ENCODE measurements at regions not wholly inside any gene's neighbourhood (a gene's known extent, or its start where the extent isn't known, plus 50 kb on each side); places are given as distances from the start of the nearest gene placed in this dataset.

DNA sequence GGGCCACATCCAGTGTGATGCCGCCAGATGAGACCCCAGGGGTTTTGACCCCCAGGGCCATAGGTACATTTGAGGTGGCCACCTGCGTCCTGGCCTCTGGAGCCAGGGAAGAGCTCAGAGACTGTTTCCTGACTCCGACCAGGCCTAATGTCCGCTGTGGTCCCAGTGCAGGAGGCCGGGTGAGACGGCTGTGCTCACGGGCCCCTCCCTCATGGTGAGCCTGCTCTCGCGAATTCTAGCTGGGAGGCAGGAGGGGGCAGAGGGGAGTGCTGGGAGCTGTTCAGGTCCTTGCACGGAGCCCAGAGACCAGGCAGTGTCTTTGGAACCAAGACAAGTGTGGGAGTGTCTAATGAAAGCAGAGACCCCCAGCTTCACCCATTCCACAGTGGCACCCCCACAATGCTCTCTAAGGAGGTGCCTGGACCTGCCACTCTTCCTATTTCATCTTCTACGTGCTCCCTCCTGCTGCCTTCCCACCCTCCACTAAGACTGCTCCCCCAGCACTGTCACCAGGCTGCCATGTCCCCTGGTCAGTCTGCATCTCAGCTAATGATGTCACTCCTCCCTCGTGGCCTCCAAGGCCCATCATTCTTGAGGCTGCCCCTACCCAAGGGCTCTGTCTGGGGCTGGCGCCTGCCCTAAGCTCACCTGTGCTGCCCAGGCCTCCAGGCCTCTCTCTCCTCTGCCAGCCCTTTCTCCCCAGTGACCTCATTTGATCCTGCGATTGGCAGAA is 256.3 kb upstream of the C1orf174 start:
- H2AFZ ChIP-seq (replicated peaks; ENCODE audit: low read length, poor library complexity), result no peak overlapping the region
- POLR2A ChIA-PET (ENCODE audit: unreplicated experiment), result no interaction called here
- no peak for TF ChIP-seq NFE2L2 (IDR thresholded peaks at IDR 0.05; ENCODE audit: low read depth, low read length)
- no peak for TF ChIP-seq CHD1 (IDR thresholded peaks at IDR 0.05; ENCODE audit: low read depth, low read length)
- TF ChIP-seq SMC3 (IDR thresholded peaks at IDR 0.05; ENCODE audit: low read depth, low read length), result no peak

More for the DNA sequence above, 256.3 kb upstream of the C1orf174 start:
- Histone ChIP-seq H4K8ac (ENCODE audit: low read depth in 2 of 2, low read length in 2 of 2) (no peak overlapping the region), H4K91ac (ENCODE audit: insufficient read depth, low read depth, low read length) (no peak overlapping the region), H3K4me3 (ENCODE audit: insufficient read depth, low read depth, low read length) (no peak overlapping the region), H3K27ac (ENCODE audit: insufficient read depth, low read length) (no peak overlapping the region), H3K14ac (replicated peaks; ENCODE audit: low read depth, low read length) (no peak overlapping the region), H2BK15ac (ENCODE audit: low read depth, low read length) (no peak overlapping the region), H3K56ac (ENCODE audit: extremely low read depth, insufficient read depth, low read length) (no peak overlapping the region), H3K4me2 (ENCODE audit: low read depth, low read length) (no peak overlapping the region), H3K4ac (ENCODE audit: low read depth, low read length) (no peak overlapping the region), H2AK5ac (ENCODE audit: low read depth, low read length) (no peak overlapping the region), H3K36me3 (ENCODE audit: control insufficient read depth, insufficient read depth, low read length) (no peaks in the 10 kb centered on the region), H4K5ac (ENCODE audit: low read depth, low read length) (no peak overlapping the region), H4K20me1 (ENCODE audit: insufficient read depth, low read length) (no peaks in the 10 kb centered on the region), H2BK120ac (ENCODE audit: low read depth, low read length) (no peak overlapping the region), H3K18ac (ENCODE audit: low read depth, low read length) (no peak overlapping the region), H3K9ac (ENCODE audit: low read depth, low read length) (no peak overlapping the region), H2BK20ac (ENCODE audit: low read depth, low read length) (no peak overlapping the region), H2BK5ac (ENCODE audit: low read depth, low read length, poor library complexity, severe bottlenecking) (no peak overlapping the region), H3K4me1 (ENCODE audit: control insufficient read depth, insufficient read depth, low read length) (no peaks in the 10 kb centered on the region), H3K9me3 (ENCODE audit: control insufficient read depth, insufficient read depth, low read length) (peaks cover 48% of the 10 kb centered on the region), H3K9me1 (ENCODE audit: insufficient read depth, low read length) (no peaks in the 10 kb centered on the region), H3K79me1 (ENCODE audit: low read depth in 1 of 2, low read length in 2 of 2) (no peaks in the 10 kb centered on the region), H2AK9ac (replicated peaks; ENCODE audit: low read depth, low read length, poor library complexity) (no peak overlapping the region), H3K27me3 (ENCODE audit: control insufficient read depth, insufficient read depth, low read length) (no peaks in the 10 kb centered on the region), H3K23ac (ENCODE audit: low read depth, low read length) (no peak overlapping the region)
- in situ Hi-C loops (cut with MboI; ENCODE audit: low sequenced_read_pairs) (no loop called here), intact Hi-C loops (cut with micrococcal nuclease) (no loop called here), dilution Hi-C loops (cut with HindIII; ENCODE audit: low sequenced_read_pairs, unreplicated experiment) (no loop called here)
- CTCF ChIA-PET, result no interaction called here
- DNase-seq (no peak), ATAC-seq (ENCODE audit: low read depth) (no peak)
- 8% methylated on average over 2 of the region's 14 CpGs; no CpG with 5 or more reads in 1 of the 2 experiments for WGBS, 2 experiments (ENCODE audit: extremely low coverage in 2 of 2, insufficient read length in 1 of 2)
- BruUV-seq (replicated peaks), result no TSS peak
